HepG2 (cell line): ENCODE measurements at regions not wholly inside any gene's neighbourhood (a gene's known extent, or its start where the extent isn't known, plus 50 kb on each side); places are given as distances from the start of the nearest gene placed in this dataset.
"Not testable (repeated sequence)": the region's sequence is repeated elsewhere in the genome, so short reads cannot be mapped to it uniquely, and the experiment has no call there.

Source experiments
- ATAC-seq: fragments of 200-7000 bp; cut with Tn5 transposase; 3 replicates; pipeline ENCODE4 v1.9.1; 2020; ENCODE audit warnings: mild to moderate bottlenecking, moderate library complexity
- BruUV-seq: library from RNA; stranded (reverse); fragments of 400-500 nt; replicated peaks from 2 replicates; lab custom pipeline; 2021; lab: Mats Ljungman, UMichigan
- CTCF ChIA-PET: fragments of 300-600 bp; formaldehyde crosslinking; extraction: SDS; loops from one replicate; lab custom pipeline; 2021; ENCODE audit warnings: low total read pairs, inconsistent platforms, low intra/inter-chr PET ratio; lab: Yijun Ruan, JAX
- POLR2A ChIA-PET: fragments of 350-600 bp; sonication (Branson Sonifier 250); formaldehyde crosslinking; loops from one replicate; lab custom pipeline; 2020; ENCODE audit warnings: antibody characterized with exemption, inconsistent platforms; lab: Yijun Ruan, JAX
- DNase-seq: peaks from one replicate; pipeline ENCODE4 v3.0.0-alpha.2; 2015; ENCODE audit warnings: low spot score
- FAIRE-seq: peaks from 3 replicates; lab custom pipeline; 2011; peaks lifted over from hg19 to GRCh38; lab: Jason Lieb, UNC
- H2AFZ ChIP-seq: one replicate; pipeline ENCODE4 v1.6.1; 2011; ENCODE audit warnings: low read length, inconsistent platforms
- H3K27ac ChIP-seq: fragments of 300-600 bp; 3 replicates; pipeline ENCODE4 v1.8.0; 2011; ENCODE audit warnings: mixed run types, mild to moderate bottlenecking, mixed read lengths, low read length, inconsistent platforms; ENCODE audit not compliant: insufficient read depth; ENCODE audit errors: extremely low read length
- H3K27me3 ChIP-seq, 2 experiments: fragments of 200-600 bp in 1 of 2; 2 replicates in 1 of 2; 3 replicates in 1 of 2; pipeline versions ENCODE4 v1.6.0 to v1.8.0; 2011; ENCODE audit warnings: low read length in 2 of 2, mild to moderate bottlenecking in 2 of 2, moderate library complexity in 2 of 2, inconsistent platforms in 1 of 2; ENCODE audit not compliant: insufficient read depth in 2 of 2, control insufficient read depth in 1 of 2
- H3K36me3 ChIP-seq, 2 experiments: fragments of 200-600 bp in 1 of 2; replicated peaks in 1 of 2; 2 replicates in 1 of 2; 3 replicates in 1 of 2; pipeline versions ENCODE4 v1.5.1 to v1.8.0; 2011; ENCODE audit warnings: low read length in 2 of 2, inconsistent platforms in 1 of 2; ENCODE audit not compliant: insufficient read depth in 2 of 2, control insufficient read depth in 1 of 2
- H3K4me1 ChIP-seq: 2 replicates; pipeline ENCODE4 v1.5.1; 2012; ENCODE audit warnings: low read length, inconsistent platforms; ENCODE audit not compliant: insufficient read depth
- H3K4me2 ChIP-seq: 2 replicates; pipeline ENCODE4 v1.6.0; 2011; ENCODE audit warnings: low read depth, low read length, inconsistent platforms
- H3K4me3 ChIP-seq, 3 experiments: fragments of 200-600 bp in 1 of 3; sonication (generic), shearing (Covaris generic) in 1 of 3; replicated peaks in 1 of 3; 2 replicates each; pipeline ENCODE4 v1.5.1; 2011 to 2016; ENCODE audit warnings: low read length in 3 of 3, inconsistent platforms in 2 of 3, low read depth in 2 of 3, mild to moderate bottlenecking in 2 of 3, control low read depth in 1 of 3, mixed read lengths in 1 of 3; ENCODE audit not compliant: insufficient read depth in 1 of 3
- H3K79me2 ChIP-seq: one replicate; pipeline ENCODE4 v1.6.1; 2011; ENCODE audit warnings: low read length, inconsistent platforms; ENCODE audit not compliant: insufficient read depth
- H3K9ac ChIP-seq: 2 replicates; pipeline ENCODE4 v1.6.0; 2011; ENCODE audit warnings: mild to moderate bottlenecking, low read depth, low read length, inconsistent platforms; ENCODE audit not compliant: insufficient read depth
- H3K9me3 ChIP-seq: 2 replicates; pipeline ENCODE4 v1.5.1; 2012; ENCODE audit warnings: mild to moderate bottlenecking, low read length
- H4K20me1 ChIP-seq: 2 replicates; pipeline ENCODE4 v1.6.0; 2011; ENCODE audit warnings: inconsistent platforms, mild to moderate bottlenecking, low read length, moderate library complexity; ENCODE audit not compliant: insufficient read depth
- FOXA1 ChIP-seq, 2 experiments: fragments of 450-650 bp in 1 of 2; sonication (generic) in 1 of 2; formaldehyde crosslinking in 1 of 2; IDR thresholded peaks; 2 replicates each; pipeline versions ENCODE4 v1.4.0 to v1.6.1; 2016 to 2020; ENCODE audit warnings: missing genetic modification reagents in 1 of 2
- FOXA3 ChIP-seq: IDR thresholded peaks from 2 replicates; pipeline ENCODE4 v1.6.1; 2016; ENCODE audit warnings: missing genetic modification reagents, missing compliant biosample characterization
- HOXA3 ChIP-seq: sonication (generic); formaldehyde crosslinking; IDR thresholded peaks from 2 replicates; pipeline ENCODE4 v1.5.0; 2020; ENCODE audit warnings: missing genetic modification reagents
- PHF21A ChIP-seq: sonication (generic); formaldehyde crosslinking; IDR thresholded peaks from 2 replicates; pipeline ENCODE4 v1.5.0; 2020; ENCODE audit warnings: mild to moderate bottlenecking, missing genetic modification reagents
- SP5 ChIP-seq: IDR thresholded peaks from 2 replicates; pipeline ENCODE4 v1.6.1; 2016; ENCODE audit warnings: low read depth, borderline replicate concordance
- TBX2 ChIP-seq: sonication (generic); formaldehyde crosslinking; IDR thresholded peaks from 2 replicates; pipeline ENCODE4 v1.5.0; 2020; ENCODE audit warnings: missing genetic modification reagents, mild to moderate bottlenecking, borderline replicate concordance
- ZHX1 ChIP-seq: sonication (generic); formaldehyde crosslinking; IDR thresholded peaks from 2 replicates; pipeline ENCODE4 v1.8.1; 2022; ENCODE audit warnings: low read depth, mild to moderate bottlenecking, missing genetic modification reagents
- ZNF281 ChIP-seq: sonication (generic); formaldehyde crosslinking; IDR thresholded peaks from 2 replicates; pipeline ENCODE4 v1.4.0; 2020; ENCODE audit warnings: missing genetic modification reagents, borderline replicate concordance
- ZNF382 ChIP-seq: sonication (generic); formaldehyde crosslinking; IDR thresholded peaks from 2 replicates; pipeline ENCODE4 v1.5.0; 2020; ENCODE audit warnings: missing genetic modification reagents, mild to moderate bottlenecking, borderline replicate concordance
- ZNF572 ChIP-seq: sonication (generic); formaldehyde crosslinking; IDR thresholded peaks from 2 replicates; pipeline ENCODE4 v1.5.1; 2020; ENCODE audit warnings: mild to moderate bottlenecking, missing genetic modification reagents
- ZNF574 ChIP-seq: sonication (generic); formaldehyde crosslinking; IDR thresholded peaks from 2 replicates; pipeline ENCODE4 v1.4.0; 2020; ENCODE audit warnings: missing genetic modification reagents
- ZSCAN29 ChIP-seq: sonication (generic); formaldehyde crosslinking; conservative IDR thresholded peaks from 2 replicates; pipeline ENCODE4 v1.4.0; 2020; ENCODE audit warnings: mild to moderate bottlenecking, missing genetic modification reagents
- WGBS: methylation state at CpG from one replicate; pipeline ENCODE4 v1.1.6; 2017; ENCODE audit warnings: low lambda C conversion rate; 5-methylcytosine and 5-hydroxymethylcytosine counted together
- in situ Hi-C: cut with HindIII; loops from 2 replicates; pipeline ENCODE4 v1.10.0; 2017; ENCODE audit warnings: low pct_unique_long_range_greater_than_20kb; ENCODE audit not compliant: extremely low pct_ligation_motif_present
- intact Hi-C: fragments of 100-400 bp; cut with micrococcal nuclease; formaldehyde crosslinking; loops from one replicate; pipeline ENCODE4 v1.10.0; 2022; ENCODE audit not compliant: unreplicated experiment

- TF ChIP-seq ZHX1 (CRISPR knock-in tag) (no peak), ZNF572 (CRISPR knock-in tag) (no peak), FOXA3 (CRISPR knock-in tag) (peak; percentile 60), ZSCAN29 (CRISPR knock-in tag) (no peak), PHF21A (CRISPR knock-in tag) (no peak), HOXA3 (CRISPR knock-in tag) (peak; percentile 21; the same call in 1 of the 2 replicates), SP5 (CRISPR knock-in tag) (peak; percentile 45; the same call in 1 of the 2 replicates), ZNF382 (CRISPR knock-in tag) (no peak), TBX2 (no peak), ZNF574 (no peak), FOXA1 (IDR thresholded peaks at IDR 0.05) (no peak), FOXA1 (CRISPR knock-in tag; IDR thresholded peaks at IDR 0.05) (peak; percentile 78), ZNF281 (CRISPR knock-in tag) (peak; percentile 88)
Observed at GRCh38 chr5:112586596-112587062, 151.1 kb upstream of the APC start (continued).

DNA sequence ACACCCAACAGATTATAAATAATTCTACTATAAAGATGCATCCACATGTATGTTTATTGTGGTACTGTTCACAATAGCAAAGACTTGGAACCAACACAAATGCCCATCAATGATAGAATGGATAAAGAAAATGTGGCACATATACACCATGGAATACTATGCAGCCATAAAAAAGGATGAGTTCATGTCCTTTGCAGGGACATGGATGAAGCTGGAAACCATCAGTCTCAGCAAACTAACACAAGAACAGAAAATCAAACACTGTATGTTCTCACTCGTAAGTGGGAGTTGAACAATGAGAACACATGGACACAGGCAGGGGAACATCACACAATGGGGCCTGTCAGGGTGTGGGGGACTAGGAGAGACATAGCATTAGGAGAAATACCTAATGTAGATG lies 146.8 kb upstream of the APC start:
- H3K36me3 ChIP-seq, intact Hi-C loops, FAIRE-seq, H3K27ac ChIP-seq, BruUV-seq, H3K9ac ChIP-seq, ATAC-seq, in situ Hi-C loops, H3K9me3 ChIP-seq, DNase-seq, H3K4me3 ChIP-seq, H3K27me3 ChIP-seq, H3K79me2 ChIP-seq, POLR2A ChIA-PET, H2AFZ ChIP-seq, CTCF ChIA-PET, H3K4me2 ChIP-seq, H4K20me1 ChIP-seq: not testable (repeated sequence)
- H3K4me1 ChIP-seq: peaks cover 13% of the 10 kb centered on the region
- WGBS: 0% methylated on average over 1 of the region's 1 CpG
